HG02571 (cell line): ENCODE measurements at regions not wholly inside any gene's neighbourhood (a gene's known extent, or its start where the extent isn't known, plus 50 kb on each side); places are given as distances from the start of the nearest gene placed in this dataset.
"Not testable (repeated sequence)": the region's sequence is repeated elsewhere in the genome, so short reads cannot be mapped to it uniquely, and the experiment has no call there.

Experiments
- ATAC-seq: cut with Tn5 transposase; IDR thresholded peaks from one replicate; pipeline ENCODE4 v1.9.1; 2021; ENCODE audit warnings: mild to moderate bottlenecking, moderate library complexity; ENCODE audit not compliant: unreplicated experiment

GRCh38 chr2:210730672-210731071, 174.3 kb downstream of the CPS1 start:
- ATAC-seq, result no peak

GRCh38 chr2:210746826-210747225, 190.4 kb downstream of the CPS1 start:
- not testable (repeated sequence) for ATAC-seq

GRCh38 chr2:210752532-210752931, 196.1 kb downstream of the CPS1 start:
- no peak for ATAC-seq

- no peak for ATAC-seq
These were observed 197.0 kb downstream of the CPS1 start for GRCh38 chr2:210753386-210753785.

- ATAC-seq, result no peak
These were observed 200.5 kb downstream of the CPS1 start for GRCh38 chr2:210756855-210757254.

- no peak for ATAC-seq
These were observed 206.5 kb downstream of the CPS1 start for GRCh38 chr2:210762604-210763588.

GRCh38 chr2:210768329-210768910, 212.0 kb downstream of the CPS1 start:
- ATAC-seq, result no peak

- ATAC-seq, result no peak
These were observed 220.4 kb downstream of the CPS1 start for GRCh38 chr2:210776756-210777155.

GRCh38 chr2:210782222-210782621, 225.8 kb downstream of the CPS1 start:
- ATAC-seq, result no peak

GRCh38 chr2:210787831-210788230, 231.4 kb downstream of the CPS1 start:
- ATAC-seq, result not testable (repeated sequence)

- ATAC-seq, result no peak
These were observed 235.6 kb downstream of the CPS1 start for GRCh38 chr2:210792000-210792399.

GRCh38 chr2:210795506-210795905, 239.1 kb downstream of the CPS1 start:
- ATAC-seq, result no peak

- ATAC-seq, result no peak
These were observed 241.8 kb downstream of the CPS1 start for GRCh38 chr2:210798180-210798579.

GRCh38 chr2:210814251-210815025, 258.0 kb downstream of the CPS1 start:
- no peak for ATAC-seq

GRCh38 chr2:210816769-210817168, 260.4 kb downstream of the CPS1 start:
- ATAC-seq, result no peak

GRCh38 chr2:210818473-210818872, 262.1 kb downstream of the CPS1 start:
- no peak for ATAC-seq

- no peak for ATAC-seq
These were observed 277.0 kb downstream of the CPS1 start for GRCh38 chr2:210833403-210833802.

- ATAC-seq, result no peak
These were observed 282.6 kb downstream of the CPS1 start for GRCh38 chr2:210839034-210839433.

GRCh38 chr2:210839450-210839849, 283.1 kb downstream of the CPS1 start:
- ATAC-seq, result no peak

- no peak for ATAC-seq
These were observed 286.5 kb downstream of the CPS1 start for GRCh38 chr2:210842896-210843295.

GRCh38 chr2:210844016-210844415, 287.6 kb downstream of the CPS1 start:
- ATAC-seq, result no peak
